ENCODE measurements at regions not wholly inside any gene's neighbourhood (a gene's known extent, or its start where the extent isn't known, plus 50 kb on each side); places are given as distances from the start of the nearest gene placed in this dataset.

- no peak for TF ChIP-seq CTCF (IDR thresholded peaks at IDR 0.05; ENCODE audit: extremely low read depth in 1 of 2, insufficient read depth in 1 of 2, low read depth in 1 of 2, low read length in 2 of 2)
- TF ChIP-seq EZH2 (IDR thresholded peaks at IDR 0.05; ENCODE audit: borderline replicate concordance, low read depth, low read length, severe bottlenecking) = no peak
- no peak for TF ChIP-seq POLR2A (IDR thresholded peaks at IDR 0.05; ENCODE audit: low read depth, low read length)
- no peak for TF ChIP-seq GATA2 (IDR thresholded peaks at IDR 0.05; ENCODE audit: insufficient read depth, insufficient read length, low read depth, low read length)
- TF ChIP-seq JUN (IDR thresholded peaks at IDR 0.05; ENCODE audit: borderline replicate concordance, insufficient read depth, insufficient read length, low read depth) = no peak
- TF ChIP-seq POLR2AphosphoS5 (IDR thresholded peaks at IDR 0.05; ENCODE audit: insufficient read depth, low read depth, low read length) = no peak
- TF ChIP-seq FOS (IDR thresholded peaks at IDR 0.05; ENCODE audit: borderline replicate concordance, insufficient read depth, low read length) = no peak
- no peak for TF ChIP-seq MAX (IDR thresholded peaks at IDR 0.05; ENCODE audit: insufficient read depth, insufficient read length)
These were observed 97.3 kb downstream of the ACAA2 start for GRCh38 chr18:49716035-49716434.
